CD14-positive monocyte (primary cell): ENCODE measurements at regions not wholly inside any gene's neighbourhood (a gene's known extent, or its start where the extent isn't known, plus 50 kb on each side); places are given as distances from the start of the nearest gene placed in this dataset.

ENCODE experiments used
- DNase-seq, 3 donors: peaks; one replicate each; pipeline ENCODE4 v3.0.0-alpha.2; 2011 to 2022
- H2AFZ ChIP-seq: 2 replicates; pipeline ENCODE4 v1.6.0; 2012; ENCODE audit warnings: mild to moderate bottlenecking, low read depth, low read length, inconsistent platforms; ENCODE audit not compliant: insufficient read depth, poor library complexity, severe bottlenecking
- H3K27ac ChIP-seq, 2 donors: 1 replicate in 1 of 2; 2 replicates in 1 of 2; pipeline ENCODE4 v1.5.1; 2012 to 2013; ENCODE audit warnings: low read length in 2 of 2, control low read depth in 1 of 2, inconsistent platforms in 1 of 2, low read depth in 1 of 2, mild to moderate bottlenecking in 1 of 2
- H3K27me3 ChIP-seq, 2 donors: one replicate each; pipeline versions ENCODE4 v1.6.0 to v1.6.1; 2011 to 2013; ENCODE audit warnings: low read length in 2 of 2; ENCODE audit not compliant: control insufficient read depth in 2 of 2, insufficient read depth in 2 of 2
- H3K36me3 ChIP-seq, 2 donors: replicated peaks in 1 of 2; 1 replicate in 1 of 2; 2 replicates in 1 of 2; pipeline versions ENCODE4 v1.5.1 to v1.6.1; 2012 to 2013; ENCODE audit warnings: low read length in 2 of 2, control low read depth in 1 of 2, inconsistent platforms in 1 of 2, mild to moderate bottlenecking in 1 of 2; ENCODE audit not compliant: insufficient read depth in 2 of 2, control insufficient read depth in 1 of 2
- H3K4me1 ChIP-seq, 2 donors: 1 replicate in 1 of 2; 2 replicates in 1 of 2; pipeline versions ENCODE4 v1.5.1 to v1.6.1; 2012 to 2013; ENCODE audit warnings: low read length in 2 of 2, control low read depth in 1 of 2, inconsistent platforms in 1 of 2, mild to moderate bottlenecking in 1 of 2, moderate library complexity in 1 of 2; ENCODE audit not compliant: insufficient read depth in 2 of 2, control insufficient read depth in 1 of 2
- H3K4me2 ChIP-seq: replicated peaks from 2 replicates; pipeline ENCODE3; 2012; ENCODE audit warnings: low read length, moderate library complexity, mild to moderate bottlenecking; ENCODE audit not compliant: poor library complexity, severe bottlenecking; ENCODE audit errors: extremely low read depth
- H3K4me3 ChIP-seq, 3 experiments: fragments of 200-600 bp in 1 of 3; sonication (generic) in 1 of 3; replicated peaks in 1 of 3; 1 replicate in 2 of 3; 2 replicates in 1 of 3; pipeline ENCODE4 v1.5.1; 2011 to 2013; ENCODE audit warnings: low read length in 3 of 3, mild to moderate bottlenecking in 3 of 3, control low read depth in 2 of 3, low read depth in 2 of 3, inconsistent platforms in 1 of 3, moderate library complexity in 1 of 3
- H3K79me2 ChIP-seq: 2 replicates; pipeline ENCODE4 v1.6.0; 2012; ENCODE audit warnings: mild to moderate bottlenecking, control low read depth, inconsistent platforms, low read length, moderate library complexity; ENCODE audit not compliant: insufficient read depth
- H3K9ac ChIP-seq: 2 replicates; pipeline ENCODE4 v1.6.0; 2017; ENCODE audit warnings: low read length, mild to moderate bottlenecking; ENCODE audit not compliant: insufficient read depth, poor library complexity, severe bottlenecking
- H3K9me3 ChIP-seq, 2 donors: replicated peaks in 1 of 2; 1 replicate in 1 of 2; 2 replicates in 1 of 2; pipeline versions ENCODE4 v1.5.1 to v1.6.1; 2012 to 2013; ENCODE audit warnings: low read length in 2 of 2, control low read depth in 1 of 2; ENCODE audit not compliant: control insufficient read depth in 1 of 2, insufficient read depth in 1 of 2
- H4K20me1 ChIP-seq: 2 replicates; pipeline ENCODE4 v1.6.0; 2012; ENCODE audit warnings: mild to moderate bottlenecking, low read length, control low read depth, moderate library complexity; ENCODE audit not compliant: insufficient read depth
- H3K27ac Mint-ChIP-seq, 7 donors: one replicate each; pipeline ENCODE4 v1.8.0; 2020; ENCODE audit warnings: mild to moderate bottlenecking in 7 of 7, mixed read lengths in 7 of 7, moderate library complexity in 6 of 7, inconsistent platforms in 2 of 7
- H3K27me3 Mint-ChIP-seq, 3 donors: one replicate each; pipeline ENCODE4 v1.8.0; 2021 to 2022; ENCODE audit warnings: low read depth in 3 of 3, mild to moderate bottlenecking in 3 of 3, mixed read lengths in 3 of 3, moderate library complexity in 3 of 3, inconsistent platforms in 1 of 3
- H3K36me3 Mint-ChIP-seq, 2 donors: one replicate each; pipeline ENCODE4 v1.8.0; 2020; ENCODE audit warnings: mixed read lengths in 2 of 2, inconsistent platforms in 1 of 2, mild to moderate bottlenecking in 1 of 2
- H3K4me1 Mint-ChIP-seq: one replicate; pipeline ENCODE4 v1.8.0; 2020; ENCODE audit warnings: mild to moderate bottlenecking, mixed read lengths
- H3K4me3 Mint-ChIP-seq, 2 donors: one replicate each; pipeline ENCODE4 v1.8.0; 2020; ENCODE audit warnings: mild to moderate bottlenecking in 2 of 2, mixed read lengths in 2 of 2, moderate library complexity in 1 of 2
- H3K9me3 Mint-ChIP-seq, 7 donors: one replicate each; pipeline ENCODE4 v1.8.0; 2020 to 2022; ENCODE audit warnings: mixed read lengths in 7 of 7, mild to moderate bottlenecking in 6 of 7, moderate library complexity in 6 of 7, inconsistent platforms in 2 of 7
- WGBS: methylation state at CpG from one replicate; pipeline ENCODE4 v1.1.5; 2013; ENCODE audit warnings: missing lambda C conversion rate; ENCODE audit not compliant: insufficient coverage; 5-methylcytosine and 5-hydroxymethylcytosine counted together
- intact Hi-C, 2 donors: fragments of 100-400 bp; cut with micrococcal nuclease; formaldehyde crosslinking; loops; one replicate each; pipeline versions ENCODE4 v1.15.0 to v1.15.1; 2023
- TF ChIP-seq, protein P1 (sequence below): fragments of 200-600 bp; IDR thresholded peaks from one replicate; pipeline ENCODE4 v1.8.0; 2022; ENCODE audit warnings: antibody characterized with exemption, mild to moderate bottlenecking

DNA sequence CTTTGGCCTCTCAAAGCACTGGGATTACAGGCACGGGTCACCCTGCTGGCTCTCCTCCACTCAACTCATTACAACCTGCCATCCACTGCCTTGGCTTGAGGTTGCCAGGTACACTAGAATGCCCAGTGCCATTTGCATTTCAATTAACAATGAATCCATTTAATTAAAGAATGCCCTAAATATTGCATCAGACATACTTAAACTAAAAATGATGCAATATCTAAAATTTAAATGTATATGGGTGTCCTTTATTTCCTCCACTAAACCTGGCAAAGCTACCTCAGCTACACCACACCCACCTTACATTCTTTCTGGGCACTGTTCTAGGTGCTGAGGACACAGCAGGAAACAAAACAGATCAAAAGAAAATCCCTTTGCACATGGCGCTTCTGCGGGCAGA lies 382.2 kb upstream of the ZFHX3 start:
- H3K4me1 ChIP-seq = no peaks in the 10 kb centered on the region
- DNase-seq = no peak
- no peaks in the 10 kb centered on the region for H4K20me1 ChIP-seq
- H3K27me3 ChIP-seq = no peaks in the 10 kb centered on the region
- H3K4me2 ChIP-seq = no peak overlapping the region
- no peak overlapping the region for H3K27ac ChIP-seq
- H3K27ac Mint-ChIP-seq = no peak overlapping the region
- H3K9me3 Mint-ChIP-seq = peaks cover 0 to 8% (median 5%) of the 10 kb centered on the region in 7 donors
- H3K4me3 ChIP-seq = no peak overlapping the region
- TF ChIP-seq, protein P1, sequence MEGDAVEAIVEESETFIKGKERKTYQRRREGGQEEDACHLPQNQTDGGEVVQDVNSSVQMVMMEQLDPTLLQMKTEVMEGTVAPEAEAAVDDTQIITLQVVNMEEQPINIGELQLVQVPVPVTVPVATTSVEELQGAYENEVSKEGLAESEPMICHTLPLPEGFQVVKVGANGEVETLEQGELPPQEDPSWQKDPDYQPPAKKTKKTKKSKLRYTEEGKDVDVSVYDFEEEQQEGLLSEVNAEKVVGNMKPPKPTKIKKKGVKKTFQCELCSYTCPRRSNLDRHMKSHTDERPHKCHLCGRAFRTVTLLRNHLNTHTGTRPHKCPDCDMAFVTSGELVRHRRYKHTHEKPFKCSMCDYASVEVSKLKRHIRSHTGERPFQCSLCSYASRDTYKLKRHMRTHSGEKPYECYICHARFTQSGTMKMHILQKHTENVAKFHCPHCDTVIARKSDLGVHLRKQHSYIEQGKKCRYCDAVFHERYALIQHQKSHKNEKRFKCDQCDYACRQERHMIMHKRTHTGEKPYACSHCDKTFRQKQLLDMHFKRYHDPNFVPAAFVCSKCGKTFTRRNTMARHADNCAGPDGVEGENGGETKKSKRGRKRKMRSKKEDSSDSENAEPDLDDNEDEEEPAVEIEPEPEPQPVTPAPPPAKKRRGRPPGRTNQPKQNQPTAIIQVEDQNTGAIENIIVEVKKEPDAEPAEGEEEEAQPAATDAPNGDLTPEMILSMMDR = no peak
- H3K9ac ChIP-seq = no peak overlapping the region
- no peaks in the 10 kb centered on the region for H3K36me3 ChIP-seq
- 78% methylated on average over 1 of the region's 3 CpGs for WGBS
- intact Hi-C loops = no loop called here
- H3K9me3 ChIP-seq = no peaks in the 10 kb centered on the region
- H2AFZ ChIP-seq = no peak overlapping the region
- H3K79me2 ChIP-seq = no peaks in the 10 kb centered on the region
- no peak overlapping the region for H3K4me3 Mint-ChIP-seq
- H3K4me1 Mint-ChIP-seq = no peaks in the 10 kb centered on the region
- no peaks in the 10 kb centered on the region for H3K36me3 Mint-ChIP-seq
- peaks cover 0 to 2% (median 1%) of the 10 kb centered on the region in 3 donors for H3K27me3 Mint-ChIP-seq

DNA sequence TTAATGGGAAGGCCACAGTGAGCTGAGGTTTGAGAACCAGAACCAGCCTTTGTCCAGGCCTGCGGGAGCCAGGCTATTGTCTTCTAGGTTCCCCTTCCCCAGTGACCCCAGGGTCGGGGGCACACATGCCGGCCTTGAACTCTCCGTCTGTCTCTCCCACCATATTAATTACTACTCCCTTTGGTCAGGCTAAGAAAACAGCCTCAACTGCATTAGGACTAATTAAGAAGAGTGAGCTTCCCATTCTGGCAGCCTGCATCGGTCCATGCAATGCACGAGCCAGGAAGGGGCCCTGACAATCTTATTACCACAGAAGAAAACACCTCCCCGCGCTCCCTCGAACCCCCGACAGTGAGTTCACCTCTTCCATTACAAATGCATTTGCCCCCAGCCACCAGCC lies 380.2 kb upstream of the ZFHX3 start:
- Mint-ChIP-seq H3K4me3 (no peak overlapping the region), H3K36me3 (no peaks in the 10 kb centered on the region), H3K9me3 (peaks cover 0 to 6% (median 3%) of the 10 kb centered on the region in 7 donors), H3K27me3 (peaks cover 0 to 2% (median 0%) of the 10 kb centered on the region in 3 donors), H3K27ac (no peak overlapping the region), H3K4me1 (no peaks in the 10 kb centered on the region)
- H3K27me3 ChIP-seq = no peaks in the 10 kb centered on the region
- no peak overlapping the region for H3K27ac ChIP-seq
- no peak overlapping the region for H3K9ac ChIP-seq
- no peaks in the 10 kb centered on the region for H4K20me1 ChIP-seq
- no peaks in the 10 kb centered on the region for H3K36me3 ChIP-seq
- no peaks in the 10 kb centered on the region for H3K4me1 ChIP-seq
- no peak overlapping the region for H2AFZ ChIP-seq
- 96% methylated on average over 8 of the region's 10 CpGs for WGBS
- H3K4me2 ChIP-seq = no peak overlapping the region
- H3K9me3 ChIP-seq = no peaks in the 10 kb centered on the region
- H3K79me2 ChIP-seq = no peaks in the 10 kb centered on the region
- no peak overlapping the region for H3K4me3 ChIP-seq
- intact Hi-C loops = no loop called here
- TF ChIP-seq, protein P1 = no peak
- DNase-seq = no peak
